Spleen (tissue), 7 donors: ENCODE measurements at regions not wholly inside any gene's neighbourhood (a gene's known extent, or its start where the extent isn't known, plus 50 kb on each side); places are given as distances from the start of the nearest gene placed in this dataset.

ENCODE experiments used
- POLR2A ChIP-seq, 3 donors: fragments of 450-650 bp; IDR thresholded peaks; one replicate each; pipeline ENCODE4 v1.5.1; 2017; ENCODE audit warnings: antibody characterized with exemption in 3 of 3, mild to moderate bottlenecking in 1 of 3
- POLR2AphosphoS5 ChIP-seq, 3 donors: sonication (generic); formaldehyde crosslinking; IDR thresholded peaks; one replicate each; pipeline ENCODE4 v1.5.1; 2017; ENCODE audit warnings: antibody characterized with exemption in 3 of 3
- TF ChIP-seq, protein P1 (sequence below), 11 experiments: fragments of 200-600 bp in 7 of 11; fragments of 450-650 bp in 4 of 11; sonication (generic) in 4 of 11; IDR thresholded peaks in 8 of 11; conservative IDR thresholded peaks in 3 of 11; 1 replicate in 7 of 11; 2 replicates in 4 of 11; pipeline versions ENCODE4 v1.4.0 to v1.8.0; 2016 to 2021; ENCODE audit warnings: antibody characterized with exemption in 11 of 11, inconsistent platforms in 4 of 11, mild to moderate bottlenecking in 1 of 11
- donor health status: DM: no; HTN: no; CAD: no; lungs with moderate emphysema.
- donor health status: DM: no; HTN: no; CAD: no.
- donor health status: DM: no; HTN: no; CAD: no.

DNA sequence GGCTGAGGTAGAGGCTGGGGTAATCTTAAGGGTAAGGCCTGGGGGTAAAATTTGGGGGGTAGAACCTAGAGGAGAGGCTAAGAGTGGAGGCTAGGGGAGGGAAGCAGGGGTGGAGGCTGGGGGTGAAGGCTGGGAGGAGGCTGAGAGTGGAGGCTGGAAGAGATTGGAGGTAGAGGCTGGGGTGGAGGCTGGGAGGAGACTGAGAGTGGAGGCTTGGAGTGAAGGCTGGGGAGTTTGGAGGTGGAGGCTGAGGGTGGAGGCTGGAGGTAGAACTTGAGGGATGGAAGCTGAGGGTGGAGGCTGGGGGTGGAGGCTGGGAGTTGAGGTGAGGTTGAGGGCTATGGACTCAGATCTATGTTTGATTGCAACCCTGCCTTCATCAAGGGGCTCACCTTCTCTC, 333.6 kb downstream of the C16orf95 start:
- TF ChIP-seq, protein P1, sequence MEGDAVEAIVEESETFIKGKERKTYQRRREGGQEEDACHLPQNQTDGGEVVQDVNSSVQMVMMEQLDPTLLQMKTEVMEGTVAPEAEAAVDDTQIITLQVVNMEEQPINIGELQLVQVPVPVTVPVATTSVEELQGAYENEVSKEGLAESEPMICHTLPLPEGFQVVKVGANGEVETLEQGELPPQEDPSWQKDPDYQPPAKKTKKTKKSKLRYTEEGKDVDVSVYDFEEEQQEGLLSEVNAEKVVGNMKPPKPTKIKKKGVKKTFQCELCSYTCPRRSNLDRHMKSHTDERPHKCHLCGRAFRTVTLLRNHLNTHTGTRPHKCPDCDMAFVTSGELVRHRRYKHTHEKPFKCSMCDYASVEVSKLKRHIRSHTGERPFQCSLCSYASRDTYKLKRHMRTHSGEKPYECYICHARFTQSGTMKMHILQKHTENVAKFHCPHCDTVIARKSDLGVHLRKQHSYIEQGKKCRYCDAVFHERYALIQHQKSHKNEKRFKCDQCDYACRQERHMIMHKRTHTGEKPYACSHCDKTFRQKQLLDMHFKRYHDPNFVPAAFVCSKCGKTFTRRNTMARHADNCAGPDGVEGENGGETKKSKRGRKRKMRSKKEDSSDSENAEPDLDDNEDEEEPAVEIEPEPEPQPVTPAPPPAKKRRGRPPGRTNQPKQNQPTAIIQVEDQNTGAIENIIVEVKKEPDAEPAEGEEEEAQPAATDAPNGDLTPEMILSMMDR (IDR thresholded peaks at IDR 0.05 in 8 of 11, conservative IDR thresholded peaks at IDR 0.05 in 3 of 11), result no peak
- TF ChIP-seq POLR2AphosphoS5 (IDR thresholded peaks at IDR 0.05) (no peak), POLR2A (IDR thresholded peaks at IDR 0.05) (no peak)
